ENCODE measurements at regions not wholly inside any gene's neighbourhood (a gene's known extent, or its start where the extent isn't known, plus 50 kb on each side); places are given as distances from the start of the nearest gene placed in this dataset.

DNA sequence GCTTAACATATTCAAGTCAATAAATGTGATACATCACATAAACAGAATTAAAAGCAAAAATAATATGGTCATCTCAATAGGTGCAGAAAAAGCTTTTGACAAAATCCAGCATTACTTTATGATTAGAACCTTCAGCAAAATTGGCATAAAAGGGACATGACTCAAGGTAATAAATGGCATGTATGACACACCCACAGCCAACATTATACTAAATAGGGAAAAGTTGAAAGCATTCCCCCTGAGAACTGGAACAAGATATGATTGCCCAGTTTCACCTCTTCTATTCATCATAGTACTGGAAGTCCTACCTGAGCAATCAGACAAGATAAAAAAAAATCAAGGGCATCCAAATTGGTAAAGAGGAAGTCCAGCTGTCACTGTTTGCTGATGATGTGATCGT lies 594.7 kb downstream of the DIPK2A start:
- intact Hi-C loops (cut with DNase I; ENCODE audit: low total_unique reads): no loop called here
- H3K36me3 ChIP-seq (ENCODE audit: low read depth, missing control alignments): no peaks in the 10 kb centered on the region
- no peaks in the 10 kb centered on the region for H3K4me1 ChIP-seq
- H3K27ac ChIP-seq: no peak overlapping the region
- no peaks in the 10 kb centered on the region for H3K27me3 ChIP-seq
- no peak overlapping the region for H3K4me3 ChIP-seq
- no peak for DNase-seq
- H3K9me3 ChIP-seq: no peaks in the 10 kb centered on the region
- TF ChIP-seq POLR2A (IDR thresholded peaks at IDR 0.05): no peak
- TF ChIP-seq CTCF (IDR thresholded peaks at IDR 0.05): no peak
- 97 to 100% methylated on average over 1 of the region's 1 CpG for WGBS, 2 donors

GRCh38 chr3:144569651-144570050 lies 598.0 kb downstream of the DIPK2A start:
- Histone ChIP-seq H3K27me3 (no peaks in the 10 kb centered on the region), H3K4me3 (no peak overlapping the region), H3K9me3 (no peaks in the 10 kb centered on the region), H3K27ac (no peak overlapping the region), H3K36me3 (ENCODE audit: low read depth, missing control alignments) (no peaks in the 10 kb centered on the region), H3K4me1 (no peaks in the 10 kb centered on the region)
- 76 to 94% methylated on average over 1 of the region's 1 CpG for WGBS, 2 donors
- intact Hi-C loops (cut with DNase I; ENCODE audit: low total_unique reads): no loop called here
- no peak for DNase-seq
- TF ChIP-seq POLR2A (IDR thresholded peaks at IDR 0.05) (no peak), CTCF (IDR thresholded peaks at IDR 0.05) (no peak)

GRCh38 chr3:144583871-144584270 lies 612.2 kb downstream of the DIPK2A start:
- no peak overlapping the region for H3K27ac ChIP-seq
- no peak overlapping the region for H3K4me3 ChIP-seq
- H3K4me1 ChIP-seq: no peaks in the 10 kb centered on the region
- no peaks in the 10 kb centered on the region for H3K9me3 ChIP-seq
- TF ChIP-seq CTCF (IDR thresholded peaks at IDR 0.05): no peak
- TF ChIP-seq POLR2A (IDR thresholded peaks at IDR 0.05): no peak
- intact Hi-C loops (cut with DNase I; ENCODE audit: low total_unique reads): no loop called here
- no peak for DNase-seq
- WGBS, 2 donors: 50 to 54% methylated on average over 1 of the region's 1 CpG
- no peaks in the 10 kb centered on the region for H3K27me3 ChIP-seq
- H3K36me3 ChIP-seq (ENCODE audit: low read depth, missing control alignments): no peaks in the 10 kb centered on the region

- Histone ChIP-seq H3K27ac (no peak overlapping the region), H3K36me3 (ENCODE audit: low read depth, missing control alignments) (no peaks in the 10 kb centered on the region), H3K4me3 (no peak overlapping the region), H3K27me3 (no peaks in the 10 kb centered on the region), H3K9me3 (no peaks in the 10 kb centered on the region), H3K4me1 (no peaks in the 10 kb centered on the region)
- 72 to 82% methylated on average over 2 of the region's 2 CpGs for WGBS, 2 donors
- DNase-seq: no peak
- no peak for TF ChIP-seq CTCF (IDR thresholded peaks at IDR 0.05)
- TF ChIP-seq POLR2A (IDR thresholded peaks at IDR 0.05): no peak
- intact Hi-C loops (cut with DNase I; ENCODE audit: low total_unique reads): no loop called here
These were observed 613.8 kb downstream of the DIPK2A start for GRCh38 chr3:144585408-144585807.

- TF ChIP-seq POLR2A (IDR thresholded peaks at IDR 0.05) (no peak), CTCF (IDR thresholded peaks at IDR 0.05) (no peak)
- WGBS, 2 donors: 40 to 75% methylated on average over 7 of the region's 7 CpGs
- Histone ChIP-seq H3K36me3 (ENCODE audit: low read depth, missing control alignments) (no peaks in the 10 kb centered on the region), H3K9me3 (no peaks in the 10 kb centered on the region), H3K27ac (no peak overlapping the region), H3K4me3 (no peak overlapping the region), H3K4me1 (no peaks in the 10 kb centered on the region), H3K27me3 (no peaks in the 10 kb centered on the region)
- no peak for DNase-seq
- intact Hi-C loops (cut with DNase I; ENCODE audit: low total_unique reads): no loop called here
These were observed 614.3 kb downstream of the DIPK2A start for GRCh38 chr3:144585953-144586352.
